Right ventricle myocardium inferior (tissue), 1 donor: ENCODE measurements at regions not wholly inside any gene's neighbourhood (a gene's known extent, or its start where the extent isn't known, plus 50 kb on each side); places are given as distances from the start of the nearest gene placed in this dataset.

ENCODE experiments used
- ATAC-seq: fragments of 200-7000 bp; cut with Tn5 transposase; one replicate; pipeline ENCODE4 v1.9.1; 2020; ENCODE audit warnings: mild to moderate bottlenecking, moderate library complexity
- DNase-seq: peaks from one replicate; pipeline ENCODE4 v3.0.0; 2021; ENCODE audit errors: missing footprints
- intact Hi-C: fragments of 100-400 bp; cut with DNase I; formaldehyde crosslinking; loops from one replicate; pipeline ENCODE4 v1.11.0; 2022
- donor health status: DM: no; HTN: yes; CAD: no; lungs with severe emphysema.

DNA sequence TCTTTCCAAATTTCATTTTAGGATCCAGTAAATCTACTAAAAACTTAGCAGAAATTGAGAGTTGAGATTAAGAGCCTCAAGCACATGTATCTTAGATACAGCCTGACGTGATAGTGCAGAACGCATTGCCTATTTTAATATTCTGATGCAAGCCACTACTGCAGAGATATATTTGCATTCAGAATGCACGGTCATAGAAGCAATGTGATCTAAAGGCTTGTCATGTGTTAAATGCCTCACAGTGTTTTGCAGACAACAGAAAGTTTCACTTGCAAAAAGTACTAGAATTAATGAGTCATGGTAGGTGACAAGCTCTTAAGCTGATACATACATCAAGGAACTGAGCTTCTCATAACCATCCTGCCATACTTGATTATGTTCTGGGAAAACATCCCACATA, 886.7 kb upstream of the CHAC2 start:
- intact Hi-C loops = no loop called here
- DNase-seq (no peak), ATAC-seq (peak; percentile 23)

DNA sequence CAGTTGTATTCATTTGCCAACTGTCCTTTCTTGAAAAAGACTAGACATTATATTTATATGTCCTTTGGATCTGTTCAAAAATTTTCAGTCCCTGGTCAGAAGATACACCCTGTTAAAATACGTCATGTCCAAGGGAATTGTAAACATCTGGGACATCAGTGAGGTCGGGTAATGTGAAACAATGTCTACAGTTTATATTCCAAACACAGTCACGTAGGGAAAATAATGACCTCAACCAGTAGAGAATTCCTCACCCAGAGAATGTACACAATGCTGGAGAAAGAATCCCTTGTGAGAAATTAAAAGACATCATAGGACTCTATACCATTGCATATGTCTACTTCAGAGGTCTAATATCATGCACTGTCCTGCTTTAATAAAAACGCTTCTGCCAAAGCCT, 888.0 kb upstream of the CHAC2 start:
- intact Hi-C loops = no loop called here
- ATAC-seq = no peak

DNA sequence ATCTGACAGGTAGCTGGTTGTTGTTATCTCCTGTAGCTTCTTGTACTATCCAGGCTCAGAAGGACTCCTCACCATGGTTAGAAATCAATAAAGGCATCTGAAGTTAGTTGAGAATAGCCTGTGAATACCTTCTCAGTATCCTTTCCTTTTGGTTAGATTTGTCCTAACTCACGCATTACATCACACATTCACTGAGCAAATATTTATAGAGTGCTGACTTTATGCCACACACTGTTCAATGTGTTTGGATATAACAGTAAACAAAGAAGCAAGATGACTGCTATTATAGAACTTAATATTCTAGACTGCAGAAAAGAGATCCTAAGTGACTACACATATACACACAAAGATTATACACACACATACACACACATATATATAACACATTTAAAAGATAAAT, 889.9 kb upstream of the CHAC2 start:
- intact Hi-C loops = no loop called here
- ATAC-seq (no peak), DNase-seq (no peak)

More for the DNA sequence above, 888.0 kb upstream of the CHAC2 start:
- no peak for DNase-seq

DNA sequence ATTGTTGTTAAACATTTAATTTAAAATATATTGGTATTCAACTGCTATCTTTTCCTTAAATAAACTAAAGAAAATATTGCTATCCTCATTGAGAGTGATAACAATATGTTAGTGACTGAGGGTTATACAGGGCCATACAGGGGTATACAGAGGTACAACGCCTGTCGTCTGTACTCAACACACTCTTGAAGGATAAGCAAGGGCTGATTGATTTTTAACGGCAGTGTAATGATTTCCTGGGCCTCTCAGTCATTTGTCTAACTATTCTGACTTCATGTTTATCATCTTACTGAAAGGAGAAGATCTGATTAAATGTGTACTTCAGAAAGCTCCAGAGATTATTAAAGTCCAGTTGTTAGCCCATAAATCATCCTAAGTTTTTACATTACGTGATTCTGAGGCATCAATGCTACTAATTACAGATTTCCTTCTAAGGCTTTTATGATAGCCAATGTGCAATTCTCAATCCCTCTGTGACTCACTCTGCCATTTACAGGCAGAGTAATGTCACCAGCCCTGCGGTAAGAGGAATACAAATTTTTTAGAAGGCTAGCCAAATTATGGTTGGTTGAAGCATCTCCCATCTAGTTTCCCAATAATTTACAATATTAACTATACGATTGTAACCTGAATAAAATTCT, 893.0 kb upstream of the CHAC2 start:
- no peak for ATAC-seq
- DNase-seq = no peak
- intact Hi-C loops = no loop called here

DNA sequence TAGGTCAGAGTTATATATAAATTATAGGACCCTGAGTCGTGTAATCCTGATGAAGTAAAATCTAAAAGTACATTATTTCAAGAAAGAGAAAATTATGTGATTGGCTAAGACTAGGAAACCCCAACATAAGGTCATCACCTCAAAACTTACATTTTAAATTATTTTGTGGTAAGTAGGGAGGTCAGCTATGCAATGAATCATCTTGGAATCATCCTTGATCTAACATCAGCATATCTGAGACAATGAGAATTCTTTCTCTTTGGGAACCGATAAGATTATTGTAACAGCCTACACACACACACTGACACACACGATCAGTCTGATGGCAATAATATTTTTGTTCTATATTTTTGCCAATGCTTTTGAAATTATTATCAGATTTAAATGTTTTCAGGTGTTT, 904.8 kb upstream of the CHAC2 start:
- intact Hi-C loops = no loop called here
- DNase-seq (no peak), ATAC-seq (no peak)

DNA sequence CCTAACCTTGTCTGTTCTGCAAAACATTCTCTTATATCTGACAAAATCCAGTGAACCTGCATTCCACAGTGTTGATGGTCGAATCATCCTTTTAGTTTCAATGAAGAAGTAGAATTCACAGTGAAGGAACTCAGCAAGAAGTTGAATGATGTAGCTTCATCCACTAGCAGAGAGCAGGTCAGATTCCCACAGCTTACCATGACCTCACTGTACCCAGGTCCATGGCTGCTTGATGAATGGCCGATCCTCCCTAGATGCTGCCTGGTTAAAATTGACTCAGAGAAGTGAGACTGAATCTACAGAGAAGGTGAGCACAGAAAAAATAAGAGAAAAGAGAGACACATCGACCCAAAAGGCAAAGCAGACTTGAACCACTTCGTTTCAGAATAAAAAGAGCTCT, 906.0 kb upstream of the CHAC2 start:
- intact Hi-C loops = no loop called here
- ATAC-seq = no peak
- DNase-seq = no peak

DNA sequence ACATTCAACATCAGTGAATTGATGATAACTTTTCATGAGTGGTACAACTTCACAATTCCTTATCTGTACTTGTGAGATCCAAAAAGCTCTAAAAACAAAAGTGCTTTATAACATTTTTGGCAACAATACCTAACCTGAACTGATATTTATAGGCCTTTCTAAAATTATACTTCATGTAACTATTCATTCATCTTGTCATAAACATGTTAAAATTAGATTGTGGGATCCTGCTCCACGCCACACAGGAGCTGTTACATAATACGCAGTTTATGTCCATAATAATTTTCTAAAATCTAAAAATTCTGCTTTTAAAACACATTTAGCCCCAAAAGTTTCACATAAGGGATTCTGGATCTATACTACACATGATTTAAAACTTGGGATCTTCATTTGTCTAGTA, 908.5 kb upstream of the CHAC2 start:
- ATAC-seq (no peak), DNase-seq (no peak)
- intact Hi-C loops = no loop called here

DNA sequence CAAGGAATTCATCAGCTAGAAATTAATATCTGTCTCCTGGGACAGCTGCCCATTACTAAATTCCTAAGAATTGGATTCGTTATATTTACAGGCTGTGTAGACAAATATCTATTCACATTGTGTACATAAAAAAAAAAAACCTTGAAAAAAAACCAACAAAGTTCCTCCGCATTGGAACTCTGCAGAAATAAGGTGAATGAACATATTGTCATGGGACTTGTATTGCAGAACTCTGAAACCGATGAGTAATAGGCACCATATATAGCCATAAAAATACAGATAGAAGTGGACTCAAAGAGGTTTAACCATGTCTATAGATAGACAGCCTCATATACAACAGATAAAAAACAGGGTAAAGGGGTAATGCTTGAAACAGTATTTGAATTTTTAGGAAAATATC, 909.9 kb upstream of the CHAC2 start:
- DNase-seq (no peak), ATAC-seq (no peak)
- intact Hi-C loops = no loop called here

DNA sequence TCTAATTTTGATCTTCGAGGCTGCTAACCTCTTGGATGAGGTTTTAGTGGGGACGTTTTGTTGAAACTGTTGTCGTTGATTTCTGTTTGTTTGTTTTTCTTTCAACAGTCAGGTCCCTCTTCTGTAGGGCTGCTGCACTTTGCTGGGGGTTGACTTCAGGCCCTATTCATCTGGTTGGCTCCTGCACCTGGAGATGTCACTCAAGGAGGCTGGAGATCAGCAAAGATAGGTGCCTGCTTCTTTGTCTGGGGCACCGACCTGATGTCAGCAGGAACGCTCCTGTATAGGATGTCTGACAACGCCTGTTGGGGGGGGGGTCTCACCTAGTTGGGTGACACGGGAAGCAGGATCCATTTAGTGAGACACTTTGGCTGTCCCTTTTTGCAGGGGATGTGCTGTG, 915.6 kb upstream of the CHAC2 start:
- intact Hi-C loops = no loop called here
- ATAC-seq (no peak), DNase-seq (no peak)

DNA sequence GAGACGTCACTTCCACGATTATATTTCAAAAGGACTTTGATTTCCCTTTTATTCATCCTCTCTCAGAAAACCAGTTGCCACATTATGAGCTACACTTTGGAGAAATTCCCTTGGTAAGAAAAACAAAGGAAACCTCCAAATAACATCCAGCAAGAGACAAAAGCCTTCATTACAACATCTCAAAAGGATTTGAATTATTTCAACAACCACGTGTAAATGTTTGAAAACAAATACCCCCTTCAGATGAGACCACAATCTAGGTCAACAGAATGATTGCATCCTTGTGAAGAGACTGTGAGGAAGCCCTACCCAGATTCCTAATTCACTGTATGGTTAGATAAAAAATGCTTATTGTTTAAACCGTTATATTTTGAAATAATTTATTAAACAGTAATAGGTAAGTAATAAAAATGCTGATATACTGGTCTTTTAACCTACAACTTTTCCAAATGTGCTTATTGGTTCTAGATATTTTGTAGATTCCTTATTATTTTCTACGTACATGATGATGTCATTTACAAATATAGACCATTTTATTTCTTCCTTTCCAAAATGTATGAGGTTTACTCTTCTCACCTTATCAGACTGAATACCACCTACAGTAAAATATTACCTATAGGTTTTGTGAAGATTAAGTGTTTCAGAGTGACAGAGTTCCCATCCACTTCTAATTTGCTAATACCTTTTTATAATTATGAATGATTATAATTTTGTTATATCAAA, 922.7 kb upstream of the CHAC2 start:
- DNase-seq (no peak), ATAC-seq (no peak)
- intact Hi-C loops = no loop called here

DNA sequence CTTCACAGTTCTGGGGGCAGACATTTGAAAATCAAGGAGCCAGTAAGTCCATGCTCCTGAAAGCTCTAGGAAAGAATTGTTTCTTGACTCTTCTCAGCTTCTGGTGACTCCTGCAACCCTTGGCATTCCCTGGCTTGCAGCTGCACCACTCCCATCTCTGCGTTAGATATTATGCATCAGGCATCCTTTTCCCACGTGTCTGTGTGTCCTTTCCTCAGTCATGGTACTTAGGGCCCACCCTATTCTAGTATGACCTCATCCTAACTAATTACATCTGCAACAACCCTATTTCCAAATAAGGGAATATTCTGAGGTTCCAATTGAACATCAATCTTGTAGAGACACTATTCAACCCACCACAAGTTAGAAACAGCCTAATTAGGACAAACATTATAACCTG, 931.7 kb upstream of the CHAC2 start:
- intact Hi-C loops = no loop called here
- ATAC-seq (no peak), DNase-seq (no peak)

DNA sequence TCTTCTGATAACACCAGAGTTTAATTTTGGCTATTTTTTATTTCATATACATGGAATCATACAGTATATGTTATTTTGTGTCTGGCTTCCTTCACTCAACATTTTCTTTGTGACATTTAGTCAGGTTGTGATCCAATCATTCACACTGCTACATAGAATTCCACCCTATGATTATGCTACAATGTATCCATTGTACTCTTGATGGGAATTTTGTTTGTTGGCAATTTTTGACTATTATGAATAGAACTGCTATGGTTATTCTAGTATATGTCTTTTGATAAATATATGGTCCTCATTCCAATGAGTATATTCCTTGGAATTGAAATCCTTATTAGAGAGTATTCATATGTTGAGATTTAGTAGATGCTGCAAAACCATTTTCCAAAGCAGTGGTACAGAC, 936.4 kb upstream of the CHAC2 start:
- no peak for DNase-seq
- ATAC-seq = no peak
- intact Hi-C loops = no loop called here

DNA sequence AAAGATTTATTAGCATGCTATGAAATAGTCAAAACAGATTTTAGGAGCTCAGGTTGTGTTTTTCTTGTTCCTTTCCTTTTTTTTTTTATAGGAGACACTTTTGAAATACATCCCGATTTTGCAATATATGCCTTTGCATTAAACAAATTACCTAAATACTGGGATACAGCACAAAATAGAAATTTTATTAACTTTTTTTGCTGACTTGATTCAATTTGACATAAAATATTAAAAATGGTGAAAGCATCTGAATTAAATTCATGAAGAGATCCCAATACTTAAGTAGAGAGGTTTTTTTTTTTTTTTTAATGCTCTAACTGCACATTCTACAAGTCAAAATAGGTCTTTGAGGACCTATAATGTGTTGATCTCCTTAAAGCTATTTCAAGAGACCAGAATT, 939.5 kb upstream of the CHAC2 start:
- intact Hi-C loops = no loop called here
- ATAC-seq = no peak
- DNase-seq = no peak

DNA sequence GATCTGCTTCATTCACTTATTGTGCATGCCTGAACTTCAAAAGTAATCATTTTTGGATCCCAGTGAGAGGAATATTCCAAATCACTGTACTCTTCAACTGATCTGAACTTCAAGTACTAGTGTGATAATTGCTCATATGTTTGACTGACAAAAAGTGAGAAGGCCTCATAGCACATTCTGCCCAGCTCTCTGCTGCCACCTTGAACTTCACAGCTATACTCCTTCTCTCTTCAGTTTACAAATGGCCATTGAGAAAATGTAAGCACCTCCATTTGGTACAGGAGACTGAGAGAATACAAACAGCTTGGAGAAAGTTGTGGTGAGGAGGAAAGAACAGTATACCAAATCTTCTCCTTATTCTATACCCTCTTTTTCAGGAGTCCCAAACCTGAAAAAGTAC, 946.0 kb upstream of the CHAC2 start:
- no peak for ATAC-seq
- no peak for DNase-seq
- intact Hi-C loops = no loop called here

DNA sequence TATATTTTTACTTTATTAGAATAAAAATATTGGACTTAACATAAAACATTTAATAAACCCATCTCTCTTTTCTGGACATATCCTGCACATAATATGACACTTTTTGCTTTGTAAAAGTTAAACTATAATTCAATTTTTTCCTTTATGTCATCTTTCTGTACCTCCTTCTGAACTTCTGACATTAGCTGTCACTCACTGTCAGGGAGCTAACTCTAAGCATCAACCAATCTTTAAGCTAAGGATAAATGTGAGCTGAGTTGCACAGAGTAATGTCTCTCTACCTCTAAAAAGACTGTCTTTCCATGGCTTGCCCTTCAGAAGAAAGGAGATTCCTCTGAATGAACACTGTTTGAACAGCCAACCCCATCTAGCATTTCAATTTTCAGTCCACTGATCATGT, 948.6 kb upstream of the CHAC2 start:
- ATAC-seq (no peak), DNase-seq (no peak)
- intact Hi-C loops = loop anchor here (10.0 kb wide), 1 partner anchor 906 kb away; no protein-coding TSS in a partner anchor

DNA sequence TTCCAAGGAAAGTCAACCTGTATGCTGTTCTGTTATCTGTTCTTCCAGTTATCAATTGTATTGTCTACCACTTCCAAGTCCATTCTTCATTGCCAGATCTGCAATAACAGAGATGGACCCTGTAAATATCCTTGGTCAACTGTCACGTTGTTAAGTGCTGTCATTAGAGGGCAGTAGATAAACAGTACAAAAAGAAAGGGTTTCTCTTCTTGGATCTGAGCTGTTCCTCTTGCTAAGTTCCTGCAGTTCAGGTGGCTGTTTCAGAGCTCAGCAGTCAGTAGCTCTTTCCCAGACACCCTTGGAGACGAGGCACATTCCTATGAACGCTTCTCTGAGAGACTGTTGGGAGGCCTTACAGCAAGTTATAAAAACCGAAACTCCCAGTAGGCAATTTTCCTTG, 957.1 kb upstream of the CHAC2 start:
- intact Hi-C loops = loop anchor here (5.0 to 10.0 kb wide), 2 partner anchors 392 to 914 kb away; no protein-coding TSS in a partner anchor
- DNase-seq (no peak), ATAC-seq (peak; percentile 65)

DNA sequence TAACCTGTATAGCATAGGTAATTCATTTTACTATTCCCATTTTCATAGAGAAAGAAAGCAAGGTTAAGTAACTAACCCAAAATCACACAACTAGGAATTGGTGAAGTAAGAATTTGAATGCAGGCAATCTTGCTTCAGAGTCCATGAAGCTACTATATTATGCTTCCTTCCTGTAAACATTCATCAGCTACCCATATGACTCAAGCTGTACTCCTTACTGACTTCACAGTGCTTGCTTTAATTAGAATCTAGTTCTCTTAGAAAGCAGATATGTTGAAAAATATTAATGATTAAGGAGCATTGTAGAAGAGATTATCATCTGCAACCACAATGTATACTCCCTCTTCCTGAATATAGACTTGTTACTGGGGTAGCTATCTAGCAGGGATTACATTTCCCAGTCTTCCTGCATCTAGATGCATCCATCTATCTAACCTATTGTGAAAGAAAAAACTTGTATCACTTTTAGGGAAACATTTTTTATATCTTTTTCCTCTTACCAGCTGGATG, 961.6 kb upstream of the CHAC2 start:
- intact Hi-C loops = no loop called here
- ATAC-seq (no peak), DNase-seq (no peak)

DNA sequence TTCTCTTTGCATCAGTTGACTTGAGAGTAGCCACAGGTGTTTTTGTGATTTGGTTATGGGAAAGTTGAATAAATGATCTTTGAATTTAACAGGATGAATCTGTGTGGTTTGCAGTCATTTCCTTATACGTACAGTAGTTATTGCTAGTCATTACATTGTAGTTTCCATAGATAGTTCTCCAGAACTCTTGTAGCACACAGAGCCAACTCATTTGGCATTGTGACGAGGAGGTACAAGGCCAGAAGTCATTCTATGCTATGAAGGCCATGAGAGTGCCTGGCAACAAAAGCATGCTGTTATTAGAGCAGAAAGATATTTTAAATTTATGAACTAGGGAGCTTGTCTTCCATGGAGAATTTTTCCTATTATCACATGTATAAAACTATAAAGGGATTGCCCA, 973.0 kb upstream of the CHAC2 start:
- intact Hi-C loops = no loop called here
- ATAC-seq (peak; percentile 56), DNase-seq (no peak)

DNA sequence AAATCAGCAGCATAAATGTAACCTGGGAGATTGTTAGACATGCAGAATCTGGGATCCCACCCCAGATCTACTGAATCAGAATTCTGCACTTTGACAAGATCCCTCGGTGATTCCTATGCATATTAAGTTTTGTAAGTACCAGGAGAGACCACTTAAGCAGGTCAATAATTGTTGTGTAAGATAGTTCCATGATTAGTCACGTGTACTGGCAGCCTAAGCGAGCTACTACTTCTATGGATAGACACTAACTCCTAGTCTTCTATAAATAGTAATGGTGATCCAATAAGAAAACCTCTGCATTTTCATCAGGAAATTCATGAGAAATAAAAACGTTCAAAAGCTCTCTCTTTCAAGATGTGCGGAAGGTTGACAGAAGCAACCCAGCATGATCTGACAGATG, 988.2 kb upstream of the CHAC2 start:
- intact Hi-C loops = no loop called here
- DNase-seq = no peak
- ATAC-seq = no peak

DNA sequence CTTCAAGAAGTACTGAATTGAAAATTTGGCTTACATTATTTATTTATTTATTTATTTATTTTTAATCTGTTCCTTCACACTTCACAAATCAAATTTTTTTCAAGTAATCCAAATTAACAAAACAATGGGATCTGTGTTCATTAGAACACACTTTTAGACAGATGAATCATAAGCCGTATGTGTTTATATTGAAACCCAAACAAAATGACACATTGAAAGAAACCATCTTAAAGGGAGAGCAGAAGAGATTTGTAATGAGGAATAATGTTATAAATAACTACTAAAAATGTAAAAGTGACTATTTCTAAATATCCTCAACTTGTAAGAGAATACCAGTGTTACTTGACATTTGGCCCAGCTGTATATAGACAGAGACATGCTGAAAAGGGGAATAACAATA, 991.0 kb upstream of the CHAC2 start:
- DNase-seq = no peak
- intact Hi-C loops = no loop called here
- ATAC-seq = no peak

DNA sequence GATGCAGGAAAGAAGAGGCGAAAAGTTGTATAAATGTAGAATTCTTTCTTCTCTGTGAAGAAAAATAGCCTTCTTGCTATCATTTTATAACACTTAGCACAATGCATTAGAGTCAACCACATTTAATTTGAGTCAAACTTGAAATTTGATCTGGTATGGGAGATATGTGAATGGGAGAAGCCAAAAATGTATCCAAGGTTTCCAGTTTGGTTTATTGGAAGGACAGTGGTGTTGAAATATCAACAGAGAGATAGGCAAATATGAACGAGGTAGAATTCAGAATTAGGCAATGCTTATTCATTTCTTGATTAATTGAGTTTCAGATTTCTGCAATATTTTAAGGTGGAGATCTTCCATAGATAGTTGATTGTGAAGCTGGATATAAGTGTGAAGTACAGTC, 991.9 kb upstream of the CHAC2 start:
- DNase-seq = no peak
- ATAC-seq = no peak
- intact Hi-C loops = no loop called here
